GM23338 (cell line): ENCODE measurements at regions not wholly inside any gene's neighbourhood (a gene's known extent, or its start where the extent isn't known, plus 50 kb on each side); places are given as distances from the start of the nearest gene placed in this dataset.

Experiments
- CREB1 ChIP-seq: fragments of 250-450 bp; sonication (Bioruptor Pico); IDR thresholded peaks from 2 replicates; pipeline ENCODE4 v1.5.0; 2020; ENCODE audit warnings: low read depth, mild to moderate bottlenecking, moderate library complexity
- EZH2 ChIP-seq: fragments of 200-600 bp; sonication (generic); IDR thresholded peaks from one replicate; pipeline ENCODE4 v1.8.0; 2017; ENCODE audit warnings: antibody characterized with exemption, mild to moderate bottlenecking, low read depth; ENCODE audit not compliant: unreplicated experiment
- EZH2phosphoT487 ChIP-seq: fragments of 200-600 bp; sonication (generic); IDR thresholded peaks from one replicate; pipeline ENCODE4 v1.8.1; 2018; ENCODE audit warnings: antibody characterized with exemption; ENCODE audit not compliant: unreplicated experiment
- JUNB ChIP-seq: IDR thresholded peaks from one replicate; pipeline ENCODE4 v1.6.1; 2016; ENCODE audit warnings: antibody characterized with exemption; ENCODE audit not compliant: unreplicated experiment
- NANOG ChIP-seq: IDR thresholded peaks from 2 replicates; pipeline ENCODE4 v1.6.1; 2016; ENCODE audit warnings: antibody characterized with exemption, borderline replicate concordance
- POLR2AphosphoS5 ChIP-seq: IDR thresholded peaks from 2 replicates; pipeline ENCODE4 v1.6.1; 2016; ENCODE audit warnings: antibody characterized with exemption, low read depth
- STAT1 ChIP-seq: IDR thresholded peaks from one replicate; pipeline ENCODE4 v1.6.1; 2016; ENCODE audit warnings: antibody characterized with exemption; ENCODE audit not compliant: unreplicated experiment
- ZNF114 ChIP-seq: fragments of 250-450 bp; sonication (Bioruptor Pico); IDR thresholded peaks from 2 replicates; pipeline ENCODE4 v1.5.0; 2020; ENCODE audit warnings: mild to moderate bottlenecking, moderate library complexity
- ZNF331 ChIP-seq: fragments of 250-450 bp; sonication (Bioruptor Pico); IDR thresholded peaks from 2 replicates; pipeline ENCODE4 v1.5.0; 2020; ENCODE audit warnings: low read depth, mild to moderate bottlenecking, moderate library complexity
- TF ChIP-seq, protein P1 (sequence below), 2 experiments: fragments of 200-600 bp in 1 of 2; sonication (generic) in 1 of 2; conservative IDR thresholded peaks; 2 replicates each; pipeline versions ENCODE4 v1.5.1 to v1.6.1; 2016 to 2017; ENCODE audit warnings: antibody characterized with exemption in 2 of 2, low read depth in 2 of 2, mild to moderate bottlenecking in 2 of 2, moderate library complexity in 1 of 2
- TF ChIP-seq, protein P2 (sequence below): IDR thresholded peaks from one replicate; pipeline ENCODE4 v1.6.1; 2018; ENCODE audit warnings: antibody characterized with exemption; ENCODE audit not compliant: unreplicated experiment
- TF ChIP-seq, protein P3 (sequence below): IDR thresholded peaks from 2 replicates; pipeline ENCODE4 v1.6.1; 2016; ENCODE audit warnings: antibody characterized with exemption

DNA sequence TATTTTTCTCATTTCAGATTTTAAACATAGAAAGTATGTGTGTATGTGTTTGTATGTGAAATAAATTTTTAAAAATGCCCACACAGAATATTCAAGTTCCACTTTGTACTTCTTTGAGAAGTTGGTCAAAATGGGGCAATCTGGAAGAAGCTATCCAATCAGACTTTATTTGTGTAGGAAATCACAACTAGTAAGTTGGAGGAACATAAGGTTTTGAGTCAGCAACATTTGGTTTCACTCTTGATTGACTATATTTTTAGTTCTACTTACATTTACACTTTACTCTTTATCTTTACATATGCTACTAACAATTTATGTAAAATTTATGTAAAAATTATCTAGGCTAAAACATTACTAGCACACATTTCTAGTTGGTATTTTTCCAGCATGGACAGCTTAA, 128.1 kb downstream of the ATXN7L3B start:
- TF ChIP-seq POLR2AphosphoS5 (no peak), EZH2 (no peak), JUNB (no peak), EZH2phosphoT487 (no peak), CREB1 (CRISPR knock-in tag) (no peak), ZNF331 (CRISPR knock-in tag) (no peak), ZNF114 (CRISPR knock-in tag) (no peak), STAT1 (no peak), NANOG (no peak)
- TF ChIP-seq, protein P1, sequence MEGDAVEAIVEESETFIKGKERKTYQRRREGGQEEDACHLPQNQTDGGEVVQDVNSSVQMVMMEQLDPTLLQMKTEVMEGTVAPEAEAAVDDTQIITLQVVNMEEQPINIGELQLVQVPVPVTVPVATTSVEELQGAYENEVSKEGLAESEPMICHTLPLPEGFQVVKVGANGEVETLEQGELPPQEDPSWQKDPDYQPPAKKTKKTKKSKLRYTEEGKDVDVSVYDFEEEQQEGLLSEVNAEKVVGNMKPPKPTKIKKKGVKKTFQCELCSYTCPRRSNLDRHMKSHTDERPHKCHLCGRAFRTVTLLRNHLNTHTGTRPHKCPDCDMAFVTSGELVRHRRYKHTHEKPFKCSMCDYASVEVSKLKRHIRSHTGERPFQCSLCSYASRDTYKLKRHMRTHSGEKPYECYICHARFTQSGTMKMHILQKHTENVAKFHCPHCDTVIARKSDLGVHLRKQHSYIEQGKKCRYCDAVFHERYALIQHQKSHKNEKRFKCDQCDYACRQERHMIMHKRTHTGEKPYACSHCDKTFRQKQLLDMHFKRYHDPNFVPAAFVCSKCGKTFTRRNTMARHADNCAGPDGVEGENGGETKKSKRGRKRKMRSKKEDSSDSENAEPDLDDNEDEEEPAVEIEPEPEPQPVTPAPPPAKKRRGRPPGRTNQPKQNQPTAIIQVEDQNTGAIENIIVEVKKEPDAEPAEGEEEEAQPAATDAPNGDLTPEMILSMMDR (conservative IDR thresholded peaks at IDR 0.05; ENCODE audit: low read depth in 2 of 2) = no peak
- TF ChIP-seq, protein P2, sequence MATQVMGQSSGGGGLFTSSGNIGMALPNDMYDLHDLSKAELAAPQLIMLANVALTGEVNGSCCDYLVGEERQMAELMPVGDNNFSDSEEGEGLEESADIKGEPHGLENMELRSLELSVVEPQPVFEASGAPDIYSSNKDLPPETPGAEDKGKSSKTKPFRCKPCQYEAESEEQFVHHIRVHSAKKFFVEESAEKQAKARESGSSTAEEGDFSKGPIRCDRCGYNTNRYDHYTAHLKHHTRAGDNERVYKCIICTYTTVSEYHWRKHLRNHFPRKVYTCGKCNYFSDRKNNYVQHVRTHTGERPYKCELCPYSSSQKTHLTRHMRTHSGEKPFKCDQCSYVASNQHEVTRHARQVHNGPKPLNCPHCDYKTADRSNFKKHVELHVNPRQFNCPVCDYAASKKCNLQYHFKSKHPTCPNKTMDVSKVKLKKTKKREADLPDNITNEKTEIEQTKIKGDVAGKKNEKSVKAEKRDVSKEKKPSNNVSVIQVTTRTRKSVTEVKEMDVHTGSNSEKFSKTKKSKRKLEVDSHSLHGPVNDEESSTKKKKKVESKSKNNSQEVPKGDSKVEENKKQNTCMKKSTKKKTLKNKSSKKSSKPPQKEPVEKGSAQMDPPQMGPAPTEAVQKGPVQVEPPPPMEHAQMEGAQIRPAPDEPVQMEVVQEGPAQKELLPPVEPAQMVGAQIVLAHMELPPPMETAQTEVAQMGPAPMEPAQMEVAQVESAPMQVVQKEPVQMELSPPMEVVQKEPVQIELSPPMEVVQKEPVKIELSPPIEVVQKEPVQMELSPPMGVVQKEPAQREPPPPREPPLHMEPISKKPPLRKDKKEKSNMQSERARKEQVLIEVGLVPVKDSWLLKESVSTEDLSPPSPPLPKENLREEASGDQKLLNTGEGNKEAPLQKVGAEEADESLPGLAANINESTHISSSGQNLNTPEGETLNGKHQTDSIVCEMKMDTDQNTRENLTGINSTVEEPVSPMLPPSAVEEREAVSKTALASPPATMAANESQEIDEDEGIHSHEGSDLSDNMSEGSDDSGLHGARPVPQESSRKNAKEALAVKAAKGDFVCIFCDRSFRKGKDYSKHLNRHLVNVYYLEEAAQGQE = no peak
- TF ChIP-seq, protein P3, sequence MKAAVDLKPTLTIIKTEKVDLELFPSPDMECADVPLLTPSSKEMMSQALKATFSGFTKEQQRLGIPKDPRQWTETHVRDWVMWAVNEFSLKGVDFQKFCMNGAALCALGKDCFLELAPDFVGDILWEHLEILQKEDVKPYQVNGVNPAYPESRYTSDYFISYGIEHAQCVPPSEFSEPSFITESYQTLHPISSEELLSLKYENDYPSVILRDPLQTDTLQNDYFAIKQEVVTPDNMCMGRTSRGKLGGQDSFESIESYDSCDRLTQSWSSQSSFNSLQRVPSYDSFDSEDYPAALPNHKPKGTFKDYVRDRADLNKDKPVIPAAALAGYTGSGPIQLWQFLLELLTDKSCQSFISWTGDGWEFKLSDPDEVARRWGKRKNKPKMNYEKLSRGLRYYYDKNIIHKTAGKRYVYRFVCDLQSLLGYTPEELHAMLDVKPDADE = no peak
